ENCODE measurements at regions not wholly inside any gene's neighbourhood (a gene's known extent, or its start where the extent isn't known, plus 50 kb on each side); places are given as distances from the start of the nearest gene placed in this dataset.

- TF ChIP-seq, protein P1, sequence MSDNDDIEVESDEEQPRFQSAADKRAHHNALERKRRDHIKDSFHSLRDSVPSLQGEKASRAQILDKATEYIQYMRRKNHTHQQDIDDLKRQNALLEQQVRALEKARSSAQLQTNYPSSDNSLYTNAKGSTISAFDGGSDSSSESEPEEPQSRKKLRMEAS (IDR thresholded peaks at IDR 0.05; ENCODE audit: insufficient read depth, insufficient read length) = no peak
- TF ChIP-seq MYC (IDR thresholded peaks at IDR 0.05; ENCODE audit: low read depth, low read length) = no peak
- TF ChIP-seq POLR2AphosphoS5 (IDR thresholded peaks at IDR 0.05; ENCODE audit: insufficient read depth, low read depth, low read length) = no peak
- no peaks in the 10 kb centered on the region for H3K27me3 ChIP-seq (ENCODE audit: control insufficient read depth in 2 of 2, insufficient read depth in 2 of 2, low read length in 2 of 2)
- H4K20me1 ChIP-seq (replicated peaks; ENCODE audit: control insufficient read depth, extremely low read depth, insufficient read depth, low read length) = no peaks in the 10 kb centered on the region
- no peak overlapping the region for H3K9ac ChIP-seq (replicated peaks; ENCODE audit: extremely low read depth, insufficient read depth, low read length)
- H2AFZ ChIP-seq (ENCODE audit: low read depth, low read length) = no peak overlapping the region
- no peak overlapping the region for H3K27ac ChIP-seq (ENCODE audit: insufficient read depth, low read depth, low read length)
- no peak for FAIRE-seq
- H3K9me3 ChIP-seq (replicated peaks; ENCODE audit: control insufficient read depth, insufficient read depth, low read length) = peaks cover 3% of the 10 kb centered on the region
- BruUV-seq (replicated peaks) = no TSS peak
- H3K9me1 ChIP-seq (replicated peaks; ENCODE audit: control insufficient read depth, extremely low read depth, insufficient read depth, low read length) = no peaks in the 10 kb centered on the region
- no peak for DNase-seq (ENCODE audit: low read depth, low spot score)
- CTCF ChIA-PET = no interaction called here
- no peaks in the 10 kb centered on the region for H3K36me3 ChIP-seq (ENCODE audit: control insufficient read depth in 2 of 2, extremely low read depth in 1 of 2, insufficient read depth in 2 of 2, low read length in 2 of 2)
- H3K79me2 ChIP-seq (ENCODE audit: control insufficient read depth, insufficient read depth, low read length) = no peaks in the 10 kb centered on the region
- dilution Hi-C loops (cut with MboI; ENCODE audit: extremely low pct_ligation_motif_present, low sequenced_read_pairs) = no loop called here
- intact Hi-C loops (cut with micrococcal nuclease) = no loop called here
- no peaks in the 10 kb centered on the region for H3K4me1 ChIP-seq (ENCODE audit: control insufficient read depth, extremely low read depth, insufficient read depth, low read length)
- H3K4me3 ChIP-seq (replicated peaks in 1 of 3; ENCODE audit: insufficient read depth in 1 of 3, low read depth in 1 of 3, low read length in 3 of 3) = no peak overlapping the region
- POLR2A ChIA-PET = no interaction called here
- no peak overlapping the region for H3K4me2 ChIP-seq (ENCODE audit: insufficient read depth, low read length)
Measured at GRCh38 chr12:115730975-115731541, 546.4 kb downstream of the MED13L start.

- TF ChIP-seq POLR2A (IDR thresholded peaks at IDR 0.05; ENCODE audit: low read depth, low read length) (no peak), MYC (IDR thresholded peaks at IDR 0.05; ENCODE audit: low read depth, low read length) (no peak), EZH2 (IDR thresholded peaks at IDR 0.05; ENCODE audit: borderline replicate concordance, low read depth, low read length, severe bottlenecking) (no peak), JUN (IDR thresholded peaks at IDR 0.05; ENCODE audit: borderline replicate concordance, insufficient read depth, insufficient read length, low read depth) (no peak), FOS (IDR thresholded peaks at IDR 0.05; ENCODE audit: borderline replicate concordance, insufficient read depth, low read length) (no peak), POLR2AphosphoS5 (IDR thresholded peaks at IDR 0.05; ENCODE audit: insufficient read depth, low read depth, low read length) (no peak), GATA2 (IDR thresholded peaks at IDR 0.05; ENCODE audit: insufficient read depth, insufficient read length, low read depth, low read length) (no peak)
- TF ChIP-seq, protein P1 (IDR thresholded peaks at IDR 0.05; ENCODE audit: insufficient read depth, insufficient read length) = no peak
- TF ChIP-seq, protein P2, sequence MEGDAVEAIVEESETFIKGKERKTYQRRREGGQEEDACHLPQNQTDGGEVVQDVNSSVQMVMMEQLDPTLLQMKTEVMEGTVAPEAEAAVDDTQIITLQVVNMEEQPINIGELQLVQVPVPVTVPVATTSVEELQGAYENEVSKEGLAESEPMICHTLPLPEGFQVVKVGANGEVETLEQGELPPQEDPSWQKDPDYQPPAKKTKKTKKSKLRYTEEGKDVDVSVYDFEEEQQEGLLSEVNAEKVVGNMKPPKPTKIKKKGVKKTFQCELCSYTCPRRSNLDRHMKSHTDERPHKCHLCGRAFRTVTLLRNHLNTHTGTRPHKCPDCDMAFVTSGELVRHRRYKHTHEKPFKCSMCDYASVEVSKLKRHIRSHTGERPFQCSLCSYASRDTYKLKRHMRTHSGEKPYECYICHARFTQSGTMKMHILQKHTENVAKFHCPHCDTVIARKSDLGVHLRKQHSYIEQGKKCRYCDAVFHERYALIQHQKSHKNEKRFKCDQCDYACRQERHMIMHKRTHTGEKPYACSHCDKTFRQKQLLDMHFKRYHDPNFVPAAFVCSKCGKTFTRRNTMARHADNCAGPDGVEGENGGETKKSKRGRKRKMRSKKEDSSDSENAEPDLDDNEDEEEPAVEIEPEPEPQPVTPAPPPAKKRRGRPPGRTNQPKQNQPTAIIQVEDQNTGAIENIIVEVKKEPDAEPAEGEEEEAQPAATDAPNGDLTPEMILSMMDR (IDR thresholded peaks at IDR 0.05; ENCODE audit: extremely low read depth in 1 of 2, insufficient read depth in 1 of 2, low read depth in 1 of 2, low read length in 2 of 2) = no peak
- H4K20me1 ChIP-seq (replicated peaks; ENCODE audit: control insufficient read depth, extremely low read depth, insufficient read depth, low read length) = no peaks in the 10 kb centered on the region
- no TSS peak for BruUV-seq (replicated peaks)
- intact Hi-C loops (cut with micrococcal nuclease) = no loop called here
- H3K9me3 ChIP-seq (replicated peaks; ENCODE audit: control insufficient read depth, insufficient read depth, low read length) = peaks cover 7% of the 10 kb centered on the region
- no peak overlapping the region for H3K27ac ChIP-seq (ENCODE audit: insufficient read depth, low read depth, low read length)
- no peak overlapping the region for H2AFZ ChIP-seq (ENCODE audit: low read depth, low read length)
- H3K4me2 ChIP-seq (ENCODE audit: insufficient read depth, low read length) = no peak overlapping the region
- no peaks in the 10 kb centered on the region for H3K36me3 ChIP-seq (ENCODE audit: control insufficient read depth in 2 of 2, extremely low read depth in 1 of 2, insufficient read depth in 2 of 2, low read length in 2 of 2)
- H3K9ac ChIP-seq (replicated peaks; ENCODE audit: extremely low read depth, insufficient read depth, low read length) = no peak overlapping the region
- ChIA-PET POLR2A (no interaction called here), CTCF (no interaction called here)
- H3K9me1 ChIP-seq (replicated peaks; ENCODE audit: control insufficient read depth, extremely low read depth, insufficient read depth, low read length) = no peaks in the 10 kb centered on the region
- no peak overlapping the region for H3K4me3 ChIP-seq (replicated peaks in 1 of 3; ENCODE audit: insufficient read depth in 1 of 3, low read depth in 1 of 3, low read length in 3 of 3)
- H3K79me2 ChIP-seq (ENCODE audit: control insufficient read depth, insufficient read depth, low read length) = no peaks in the 10 kb centered on the region
- FAIRE-seq = no peak
- H3K27me3 ChIP-seq (ENCODE audit: control insufficient read depth in 2 of 2, insufficient read depth in 2 of 2, low read length in 2 of 2) = no peaks in the 10 kb centered on the region
- no peaks in the 10 kb centered on the region for H3K4me1 ChIP-seq (ENCODE audit: control insufficient read depth, extremely low read depth, insufficient read depth, low read length)
- dilution Hi-C loops (cut with MboI; ENCODE audit: extremely low pct_ligation_motif_present, low sequenced_read_pairs) = no loop called here
- DNase-seq (ENCODE audit: low read depth, low spot score) = no peak
Measured at GRCh38 chr12:115726691-115727090, 550.8 kb downstream of the MED13L start.

Data from endothelial cell of umbilical vein (primary cell).